DND-41 (cell line): ENCODE measurements at regions not wholly inside any gene's neighbourhood (a gene's known extent, or its start where the extent isn't known, plus 50 kb on each side); places are given as distances from the start of the nearest gene placed in this dataset.

Experiments used
- CTCF ChIP-seq: IDR thresholded peaks from 2 replicates; pipeline ENCODE4 v1.5.1; 2012; ENCODE audit warnings: borderline replicate concordance, low read length, moderate library complexity, mild to moderate bottlenecking; ENCODE audit not compliant: poor library complexity, severe bottlenecking; ENCODE audit errors: extremely low read depth
- EZH2 ChIP-seq: IDR thresholded peaks from 3 replicates; pipeline ENCODE4 v1.6.1; 2012; ENCODE audit warnings: borderline replicate concordance, low read depth, mild to moderate bottlenecking, moderate library complexity, low read length, inconsistent platforms; ENCODE audit not compliant: severe bottlenecking

- TF ChIP-seq EZH2 = no peak
- TF ChIP-seq CTCF = no peak
Observed at GRCh38 chr1:214862421-214862820, 220.1 kb upstream of the KCNK2 start.
